ENCODE measurements at regions not wholly inside any gene's neighbourhood (a gene's known extent, or its start where the extent isn't known, plus 50 kb on each side); places are given as distances from the start of the nearest gene placed in this dataset.
"Not testable (repeated sequence)": the region's sequence is repeated elsewhere in the genome, so short reads cannot be mapped to it uniquely, and the experiment has no call there.

GRCh38 chr14:70253547-70253946 is 64.8 kb upstream of the SLC8A3 start:
- TF ChIP-seq CTCF (IDR thresholded peaks at IDR 0.05; ENCODE audit: low read depth, low read length); EZH2phosphoT487 (IDR thresholded peaks at IDR 0.05; ENCODE audit: low read depth): not testable (repeated sequence)
